Neural progenitor cell (in vitro differentiated cells): ENCODE measurements at regions not wholly inside any gene's neighbourhood (a gene's known extent, or its start where the extent isn't known, plus 50 kb on each side); places are given as distances from the start of the nearest gene placed in this dataset.

ENCODE experiments used
- DNase-seq: peaks from one replicate; pipeline ENCODE4 v3.0.0-alpha.2; 2016; ENCODE audit warnings: low spot score
- H2AFZ ChIP-seq: fragments of 200-600 bp; sonication (generic); replicated peaks from 2 replicates; pipeline ENCODE4 v1.6.1; 2016; ENCODE audit warnings: antibody characterized with exemption
- H3F3A ChIP-seq: fragments of 200-600 bp; sonication (generic); 2 replicates; pipeline ENCODE4 v1.6.1; 2016; ENCODE audit warnings: antibody characterized with exemption, low read depth
- H3K27ac ChIP-seq: fragments of 200-600 bp; sonication (generic); 2 replicates; pipeline ENCODE4 v1.5.1; 2016; ENCODE audit warnings: mild to moderate bottlenecking
- H3K27me3 ChIP-seq: fragments of 200-600 bp; sonication (generic); 2 replicates; pipeline ENCODE4 v1.6.1; 2016; ENCODE audit warnings: mild to moderate bottlenecking, moderate library complexity
- H3K36me3 ChIP-seq: fragments of 200-600 bp; sonication (generic); 2 replicates; pipeline ENCODE4 v1.5.1; 2016
- H3K4me1 ChIP-seq: fragments of 200-600 bp; sonication (generic); 2 replicates; pipeline ENCODE4 v1.6.1; 2016; ENCODE audit warnings: mixed run types
- H3K4me2 ChIP-seq: fragments of 200-600 bp; sonication (generic); 2 replicates; pipeline ENCODE4 v1.6.1; 2016
- H3K4me3 ChIP-seq: fragments of 200-600 bp; sonication (generic); 2 replicates; pipeline ENCODE4 v1.5.1; 2016
- H3K79me2 ChIP-seq: fragments of 200-600 bp; sonication (generic); 2 replicates; pipeline ENCODE4 v1.6.1; 2016; ENCODE audit warnings: low read depth
- H3K9ac ChIP-seq: fragments of 200-600 bp; sonication (generic); 2 replicates; pipeline ENCODE4 v1.6.1; 2016
- H3K9me3 ChIP-seq: fragments of 200-600 bp; sonication (generic); 2 replicates; pipeline ENCODE4 v1.5.1; 2016; ENCODE audit warnings: low read depth
- H4K20me1 ChIP-seq: fragments of 200-600 bp; sonication (generic); 2 replicates; pipeline ENCODE4 v1.6.1; 2016; ENCODE audit warnings: low read depth
- H3K27ac Mint-ChIP-seq: 3 replicates; pipeline ENCODE4 v1.8.0; 2021; ENCODE audit warnings: mixed read lengths
- H3K27me3 Mint-ChIP-seq: 2 replicates; pipeline ENCODE4 v1.8.0; 2022; ENCODE audit warnings: low read depth, mild to moderate bottlenecking, inconsistent platforms, moderate library complexity, mixed read lengths; ENCODE audit not compliant: insufficient read depth
- H3K36me3 Mint-ChIP-seq: 3 replicates; pipeline ENCODE4 v1.8.0; 2021; ENCODE audit warnings: mixed read lengths
- H3K4me1 Mint-ChIP-seq: 3 replicates; pipeline ENCODE4 v1.8.0; 2021; ENCODE audit warnings: mixed read lengths
- H3K4me3 Mint-ChIP-seq: 3 replicates; pipeline ENCODE4 v1.8.0; 2021; ENCODE audit warnings: mild to moderate bottlenecking, moderate library complexity, mixed read lengths
- H3K9me3 Mint-ChIP-seq: 3 replicates; pipeline ENCODE4 v1.8.0; 2020; ENCODE audit warnings: mixed read lengths
- CTCF ChIP-seq: fragments of 200-600 bp; sonication (generic); IDR thresholded peaks from 2 replicates; pipeline ENCODE4 v1.5.1; 2017; ENCODE audit warnings: antibody characterized with exemption, mild to moderate bottlenecking
- EZH2 ChIP-seq: fragments of 200-600 bp; sonication (generic); IDR thresholded peaks from 2 replicates; pipeline ENCODE4 v1.6.1; 2017; ENCODE audit warnings: antibody characterized with exemption, mild to moderate bottlenecking, moderate library complexity
- EZH2phosphoT487 ChIP-seq: fragments of 200-600 bp; sonication (generic); IDR thresholded peaks from 2 replicates; pipeline ENCODE4 v1.6.1; 2017; ENCODE audit warnings: antibody characterized with exemption

GRCh38 chr3:176916777-176917176 is 280.5 kb downstream of the TBL1XR1 start:
- TF ChIP-seq EZH2phosphoT487 (no peak), CTCF (no peak), EZH2 (no peak)
- Histone ChIP-seq H3K4me1 (no peaks in the 10 kb centered on the region), H3K9me3 (no peaks in the 10 kb centered on the region), H3K36me3 (no peaks in the 10 kb centered on the region), H3F3A (no peaks in the 10 kb centered on the region), H4K20me1 (no peaks in the 10 kb centered on the region), H3K27ac (no peak overlapping the region), H3K4me2 (no peak overlapping the region), H2AFZ (peak overlapping the region; percentile 1), H3K27me3 (no peaks in the 10 kb centered on the region), H3K9ac (no peak overlapping the region), H3K79me2 (no peaks in the 10 kb centered on the region), H3K4me3 (no peak overlapping the region)
- Mint-ChIP-seq H3K4me1 (no peaks in the 10 kb centered on the region), H3K9me3 (no peaks in the 10 kb centered on the region), H3K36me3 (no peaks in the 10 kb centered on the region), H3K4me3 (no peak overlapping the region), H3K27ac (no peak overlapping the region), H3K27me3 (no peaks in the 10 kb centered on the region)
- no peak for DNase-seq

- Mint-ChIP-seq H3K27ac (no peak overlapping the region), H3K4me1 (no peaks in the 10 kb centered on the region)
- H3K27me3 ChIP-seq, result no peaks in the 10 kb centered on the region
Measured at GRCh38 chr3:176914764-176915163, 282.5 kb downstream of the TBL1XR1 start.

GRCh38 chr3:176911579-176911978 is 285.7 kb downstream of the TBL1XR1 start:
- Mint-ChIP-seq H3K27ac (no peak overlapping the region), H3K4me1 (no peaks in the 10 kb centered on the region), H3K27me3 (no peaks in the 10 kb centered on the region), H3K36me3 (no peaks in the 10 kb centered on the region), H3K4me3 (no peak overlapping the region), H3K9me3 (no peaks in the 10 kb centered on the region)
- Histone ChIP-seq H4K20me1 (no peaks in the 10 kb centered on the region), H2AFZ (no peak overlapping the region), H3K4me1 (no peaks in the 10 kb centered on the region), H3K4me3 (no peak overlapping the region), H3K27ac (no peak overlapping the region), H3K9ac (no peak overlapping the region), H3K9me3 (no peaks in the 10 kb centered on the region), H3F3A (no peaks in the 10 kb centered on the region), H3K27me3 (no peaks in the 10 kb centered on the region), H3K36me3 (no peaks in the 10 kb centered on the region), H3K79me2 (no peaks in the 10 kb centered on the region), H3K4me2 (no peak overlapping the region)
- TF ChIP-seq CTCF (no peak), EZH2phosphoT487 (no peak), EZH2 (no peak)
- no peak for DNase-seq

More at GRCh38 chr3:176914764-176915163, 282.5 kb downstream of the TBL1XR1 start:
- DNase-seq, result no peak
- no peak overlapping the region for H3K4me3 Mint-ChIP-seq
- Histone ChIP-seq H3K27ac (no peak overlapping the region), H3K36me3 (no peaks in the 10 kb centered on the region), H3K79me2 (no peaks in the 10 kb centered on the region), H3K9ac (no peak overlapping the region), H3K4me3 (no peak overlapping the region), H2AFZ (peak overlapping the region; percentile 42), H3K4me1 (no peaks in the 10 kb centered on the region), H3K4me2 (no peak overlapping the region), H3K9me3 (no peaks in the 10 kb centered on the region), H4K20me1 (no peaks in the 10 kb centered on the region), H3F3A (no peaks in the 10 kb centered on the region)
- H3K36me3 Mint-ChIP-seq, result no peaks in the 10 kb centered on the region
- H3K9me3 Mint-ChIP-seq, result no peaks in the 10 kb centered on the region
- no peaks in the 10 kb centered on the region for H3K27me3 Mint-ChIP-seq
- TF ChIP-seq EZH2phosphoT487, result no peak
- TF ChIP-seq CTCF, result no peak
- TF ChIP-seq EZH2, result no peak

- Histone ChIP-seq H3K4me3 (no peak overlapping the region), H3K4me2 (no peak overlapping the region), H3F3A (no peaks in the 10 kb centered on the region), H2AFZ (no peak overlapping the region), H3K27me3 (no peaks in the 10 kb centered on the region), H3K4me1 (no peaks in the 10 kb centered on the region), H3K9me3 (no peaks in the 10 kb centered on the region), H3K27ac (no peak overlapping the region), H4K20me1 (no peaks in the 10 kb centered on the region), H3K36me3 (no peaks in the 10 kb centered on the region), H3K9ac (no peak overlapping the region), H3K79me2 (no peaks in the 10 kb centered on the region)
- H3K36me3 Mint-ChIP-seq, result no peaks in the 10 kb centered on the region
- peaks cover 3% of the 10 kb centered on the region for H3K4me1 Mint-ChIP-seq
- no peak overlapping the region for H3K4me3 Mint-ChIP-seq
- DNase-seq, result no peak
- no peak overlapping the region for H3K27ac Mint-ChIP-seq
- H3K27me3 Mint-ChIP-seq, result no peaks in the 10 kb centered on the region
- TF ChIP-seq EZH2phosphoT487, result no peak
- no peak for TF ChIP-seq EZH2
- TF ChIP-seq CTCF, result no peak
- no peaks in the 10 kb centered on the region for H3K9me3 Mint-ChIP-seq
Measured at GRCh38 chr3:176909044-176909443, 288.2 kb downstream of the TBL1XR1 start.
